Testis (tissue), 2 donors: ENCODE measurements at regions not wholly inside any gene's neighbourhood (a gene's known extent, or its start where the extent isn't known, plus 50 kb on each side); places are given as distances from the start of the nearest gene placed in this dataset.

Experiments used
- POLR2A ChIP-seq: fragments of 450-650 bp; IDR thresholded peaks from one replicate; pipeline ENCODE4 v1.6.1; 2017; ENCODE audit warnings: antibody characterized with exemption, mild to moderate bottlenecking, moderate library complexity
- TF ChIP-seq, protein P1 (sequence below), 3 experiments: fragments of 450-650 bp in 2 of 3; fragments of 200-600 bp in 1 of 3; sonication (generic) in 1 of 3; IDR thresholded peaks; one replicate each; pipeline ENCODE4 v1.5.1; 2016 to 2019; ENCODE audit warnings: antibody characterized with exemption in 3 of 3, mild to moderate bottlenecking in 2 of 3, moderate library complexity in 1 of 3

GRCh38 chr7:136134503-136134902 is 157.3 kb upstream of the MTPN start:
- TF ChIP-seq, protein P1, sequence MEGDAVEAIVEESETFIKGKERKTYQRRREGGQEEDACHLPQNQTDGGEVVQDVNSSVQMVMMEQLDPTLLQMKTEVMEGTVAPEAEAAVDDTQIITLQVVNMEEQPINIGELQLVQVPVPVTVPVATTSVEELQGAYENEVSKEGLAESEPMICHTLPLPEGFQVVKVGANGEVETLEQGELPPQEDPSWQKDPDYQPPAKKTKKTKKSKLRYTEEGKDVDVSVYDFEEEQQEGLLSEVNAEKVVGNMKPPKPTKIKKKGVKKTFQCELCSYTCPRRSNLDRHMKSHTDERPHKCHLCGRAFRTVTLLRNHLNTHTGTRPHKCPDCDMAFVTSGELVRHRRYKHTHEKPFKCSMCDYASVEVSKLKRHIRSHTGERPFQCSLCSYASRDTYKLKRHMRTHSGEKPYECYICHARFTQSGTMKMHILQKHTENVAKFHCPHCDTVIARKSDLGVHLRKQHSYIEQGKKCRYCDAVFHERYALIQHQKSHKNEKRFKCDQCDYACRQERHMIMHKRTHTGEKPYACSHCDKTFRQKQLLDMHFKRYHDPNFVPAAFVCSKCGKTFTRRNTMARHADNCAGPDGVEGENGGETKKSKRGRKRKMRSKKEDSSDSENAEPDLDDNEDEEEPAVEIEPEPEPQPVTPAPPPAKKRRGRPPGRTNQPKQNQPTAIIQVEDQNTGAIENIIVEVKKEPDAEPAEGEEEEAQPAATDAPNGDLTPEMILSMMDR (IDR thresholded peaks at IDR 0.05): no peak
- no peak for TF ChIP-seq POLR2A
